ENCODE measurements at regions not wholly inside any gene's neighbourhood (a gene's known extent, or its start where the extent isn't known, plus 50 kb on each side); places are given as distances from the start of the nearest gene placed in this dataset.

DNA sequence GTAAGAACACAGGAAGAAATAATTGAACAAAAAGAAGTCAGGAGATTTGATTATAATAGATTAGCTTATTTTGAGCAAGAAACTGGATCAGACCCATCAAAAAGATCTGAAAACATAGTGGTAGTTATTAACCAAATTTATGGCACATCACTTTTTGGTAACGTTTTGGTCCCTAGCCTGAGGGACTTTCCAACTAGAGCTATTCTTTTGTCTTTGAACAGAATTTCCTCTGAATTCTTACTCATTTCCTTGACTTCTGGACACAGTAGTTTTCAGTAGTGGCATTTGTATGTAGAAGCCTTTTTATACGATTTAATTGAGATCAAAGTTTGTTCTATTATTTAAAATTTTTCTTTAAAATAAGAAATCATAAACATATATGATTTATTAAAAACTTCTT lies 96.5 kb upstream of the PDGFD start:
- TF ChIP-seq, protein P1, sequence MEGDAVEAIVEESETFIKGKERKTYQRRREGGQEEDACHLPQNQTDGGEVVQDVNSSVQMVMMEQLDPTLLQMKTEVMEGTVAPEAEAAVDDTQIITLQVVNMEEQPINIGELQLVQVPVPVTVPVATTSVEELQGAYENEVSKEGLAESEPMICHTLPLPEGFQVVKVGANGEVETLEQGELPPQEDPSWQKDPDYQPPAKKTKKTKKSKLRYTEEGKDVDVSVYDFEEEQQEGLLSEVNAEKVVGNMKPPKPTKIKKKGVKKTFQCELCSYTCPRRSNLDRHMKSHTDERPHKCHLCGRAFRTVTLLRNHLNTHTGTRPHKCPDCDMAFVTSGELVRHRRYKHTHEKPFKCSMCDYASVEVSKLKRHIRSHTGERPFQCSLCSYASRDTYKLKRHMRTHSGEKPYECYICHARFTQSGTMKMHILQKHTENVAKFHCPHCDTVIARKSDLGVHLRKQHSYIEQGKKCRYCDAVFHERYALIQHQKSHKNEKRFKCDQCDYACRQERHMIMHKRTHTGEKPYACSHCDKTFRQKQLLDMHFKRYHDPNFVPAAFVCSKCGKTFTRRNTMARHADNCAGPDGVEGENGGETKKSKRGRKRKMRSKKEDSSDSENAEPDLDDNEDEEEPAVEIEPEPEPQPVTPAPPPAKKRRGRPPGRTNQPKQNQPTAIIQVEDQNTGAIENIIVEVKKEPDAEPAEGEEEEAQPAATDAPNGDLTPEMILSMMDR (IDR thresholded peaks at IDR 0.05; ENCODE audit: low read length), result no peak
- TF ChIP-seq EZH2 (optimal IDR thresholded peaks at IDR 0.05; ENCODE audit: low read depth, low read length), result no peak
